Mammary epithelial cell (primary cell): ENCODE measurements at regions not wholly inside any gene's neighbourhood (a gene's known extent, or its start where the extent isn't known, plus 50 kb on each side); places are given as distances from the start of the nearest gene placed in this dataset.

Source experiments
- EZH2 ChIP-seq: IDR thresholded peaks from 2 replicates; pipeline ENCODE4 v1.6.1; 2012; ENCODE audit warnings: low read length, inconsistent platforms, borderline replicate concordance
- TF ChIP-seq, protein P1 (sequence below), 2 donors: IDR thresholded peaks in 1 of 2; conservative IDR thresholded peaks in 1 of 2; 2 replicates each; pipeline ENCODE4 v1.5.1; 2011 to 2012; ENCODE audit warnings: inconsistent platforms in 2 of 2, low read length in 2 of 2, mild to moderate bottlenecking in 2 of 2, control low read depth in 1 of 2, low read depth in 1 of 2; ENCODE audit not compliant: insufficient read depth in 1 of 2; ENCODE audit errors: extremely low read depth in 1 of 2

- TF ChIP-seq, protein P1, sequence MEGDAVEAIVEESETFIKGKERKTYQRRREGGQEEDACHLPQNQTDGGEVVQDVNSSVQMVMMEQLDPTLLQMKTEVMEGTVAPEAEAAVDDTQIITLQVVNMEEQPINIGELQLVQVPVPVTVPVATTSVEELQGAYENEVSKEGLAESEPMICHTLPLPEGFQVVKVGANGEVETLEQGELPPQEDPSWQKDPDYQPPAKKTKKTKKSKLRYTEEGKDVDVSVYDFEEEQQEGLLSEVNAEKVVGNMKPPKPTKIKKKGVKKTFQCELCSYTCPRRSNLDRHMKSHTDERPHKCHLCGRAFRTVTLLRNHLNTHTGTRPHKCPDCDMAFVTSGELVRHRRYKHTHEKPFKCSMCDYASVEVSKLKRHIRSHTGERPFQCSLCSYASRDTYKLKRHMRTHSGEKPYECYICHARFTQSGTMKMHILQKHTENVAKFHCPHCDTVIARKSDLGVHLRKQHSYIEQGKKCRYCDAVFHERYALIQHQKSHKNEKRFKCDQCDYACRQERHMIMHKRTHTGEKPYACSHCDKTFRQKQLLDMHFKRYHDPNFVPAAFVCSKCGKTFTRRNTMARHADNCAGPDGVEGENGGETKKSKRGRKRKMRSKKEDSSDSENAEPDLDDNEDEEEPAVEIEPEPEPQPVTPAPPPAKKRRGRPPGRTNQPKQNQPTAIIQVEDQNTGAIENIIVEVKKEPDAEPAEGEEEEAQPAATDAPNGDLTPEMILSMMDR (conservative IDR thresholded peaks at IDR 0.05 in 1 of 2, IDR thresholded peaks at IDR 0.05 in 1 of 2; ENCODE audit: extremely low read depth in 1 of 2, insufficient read depth in 1 of 2, low read depth in 1 of 2, low read length in 2 of 2): no peak
- no peak for TF ChIP-seq EZH2
These were observed 75.4 kb upstream of the LDLRAD3 start for GRCh38 chr11:35868491-35868890.
